Transverse colon (tissue), 4 donors: ENCODE measurements at regions not wholly inside any gene's neighbourhood (a gene's known extent, or its start where the extent isn't known, plus 50 kb on each side); places are given as distances from the start of the nearest gene placed in this dataset.

Experiments
- DNase-seq: peaks from one replicate; pipeline ENCODE4 v3.0.0-alpha.2; 2019
- H3K27ac ChIP-seq, 4 donors: fragments of 200-600 bp; sonication (generic); 2 replicates each; pipeline ENCODE4 v1.5.1; 2016 to 2018; ENCODE audit warnings: inconsistent platforms in 4 of 4
- H3K27me3 ChIP-seq: fragments of 200-600 bp; sonication (generic); 2 replicates; pipeline ENCODE4 v1.5.1; 2017; ENCODE audit warnings: inconsistent platforms
- H3K36me3 ChIP-seq, 4 donors: fragments of 200-600 bp; sonication (generic); 2 replicates each; pipeline ENCODE4 v1.5.1; 2017 to 2019; ENCODE audit warnings: inconsistent platforms in 4 of 4
- H3K4me1 ChIP-seq, 4 donors: fragments of 200-600 bp; sonication (generic); 2 replicates each; pipeline ENCODE4 v1.5.1; 2017 to 2020; ENCODE audit warnings: inconsistent platforms in 4 of 4
- H3K4me3 ChIP-seq, 4 donors: fragments of 200-600 bp; sonication (generic); 1 replicate in 1 of 4; 2 replicates in 3 of 4; pipeline versions ENCODE4 v1.5.1 to v1.6.1; 2017 to 2019; ENCODE audit warnings: inconsistent platforms in 4 of 4
- H3K9me3 ChIP-seq, 2 donors: fragments of 200-600 bp; sonication (generic); 2 replicates each; pipeline ENCODE4 v1.5.1; 2017 to 2019; ENCODE audit warnings: inconsistent platforms in 2 of 2
- CTCF ChIP-seq, 5 experiments: fragments of 200-600 bp in 3 of 5; fragments of 450-650 bp in 2 of 5; sonication (generic) in 3 of 5; IDR thresholded peaks; 1 replicate in 2 of 5; 2 replicates in 3 of 5; pipeline ENCODE4 v1.5.1; 2016 to 2017; ENCODE audit warnings: antibody characterized with exemption in 5 of 5, inconsistent platforms in 3 of 5, mild to moderate bottlenecking in 2 of 5, moderate library complexity in 1 of 5
- EP300 ChIP-seq: sonication (generic); formaldehyde crosslinking; IDR thresholded peaks from one replicate; pipeline ENCODE4 v1.6.1; 2017; ENCODE audit warnings: antibody characterized with exemption, low read depth
- POLR2A ChIP-seq: fragments of 450-650 bp; IDR thresholded peaks from one replicate; pipeline ENCODE4 v1.6.1; 2016; ENCODE audit warnings: antibody characterized with exemption, mild to moderate bottlenecking, moderate library complexity
- POLR2AphosphoS5 ChIP-seq, 3 donors: sonication (generic); formaldehyde crosslinking; IDR thresholded peaks; one replicate each; pipeline ENCODE4 v1.6.1; 2016; ENCODE audit warnings: antibody characterized with exemption in 3 of 3
- WGBS, 2 donors: methylation state at CpG; one replicate each; pipeline ENCODE4 v1.1.5; 2018; ENCODE audit warnings: low coverage in 1 of 2; 5-methylcytosine and 5-hydroxymethylcytosine counted together
- in situ Hi-C, 4 donors: fragments of 200-750 bp; cut with MboI; loops; one replicate each; pipeline versions ENCODE4 v1.15.0 to v1.15.1; 2017; ENCODE audit warnings: low sequenced_read_pairs in 3 of 4, low pct_ligation_motif_present in 1 of 4, low pct_unique_long_range_greater_than_20kb in 1 of 4
- intact Hi-C: fragments of 100-400 bp; cut with DNase I; formaldehyde crosslinking; loops from one replicate; pipeline ENCODE4 v1.15.1; 2023; ENCODE audit warnings: low total_unique reads

- Histone ChIP-seq H3K9me3 (no peaks in the 10 kb centered on the region), H3K27ac (no peak overlapping the region), H3K4me3 (no peak overlapping the region), H3K27me3 (no peaks in the 10 kb centered on the region), H3K36me3 (no peaks in the 10 kb centered on the region), H3K4me1 (no peaks in the 10 kb centered on the region)
- TF ChIP-seq POLR2A (no peak), POLR2AphosphoS5 (IDR thresholded peaks at IDR 0.05) (no peak), EP300 (no peak), CTCF (IDR thresholded peaks at IDR 0.05) (no peak)
- intact Hi-C loops (no loop called here), in situ Hi-C loops (no loop called here)
- DNase-seq: no peak
- WGBS, 2 donors: 56 to 80% methylated on average over 1 of the region's 1 CpG
These were observed 267.1 kb upstream of the EDNRB start for GRCh38 chr13:78185700-78186099.

GRCh38 chr13:78183732-78184131 is 265.1 kb upstream of the EDNRB start:
- Histone ChIP-seq H3K27ac (no peak overlapping the region), H3K4me1 (no peaks in the 10 kb centered on the region), H3K4me3 (no peak overlapping the region), H3K9me3 (no peaks in the 10 kb centered on the region), H3K36me3 (no peaks in the 10 kb centered on the region), H3K27me3 (no peaks in the 10 kb centered on the region)
- no peak for TF ChIP-seq POLR2A
- TF ChIP-seq EP300: no peak
- TF ChIP-seq POLR2AphosphoS5 (IDR thresholded peaks at IDR 0.05): no peak
- no peak for TF ChIP-seq CTCF (IDR thresholded peaks at IDR 0.05)
- no peak for DNase-seq
- in situ Hi-C loops: no loop called here
- 56 to 68% methylated on average over 2 of the region's 2 CpGs for WGBS, 2 donors
- intact Hi-C loops: no loop called here

GRCh38 chr13:78182813-78183212 is 264.2 kb upstream of the EDNRB start:
- 45 to 60% methylated on average over 2 of the region's 2 CpGs for WGBS, 2 donors
- in situ Hi-C loops: no loop called here

GRCh38 chr13:78177306-78177705 is 258.7 kb upstream of the EDNRB start:
- Histone ChIP-seq H3K27me3 (no peaks in the 10 kb centered on the region), H3K4me3 (no peak overlapping the region), H3K9me3 (no peaks in the 10 kb centered on the region), H3K36me3 (no peaks in the 10 kb centered on the region), H3K27ac (no peak overlapping the region), H3K4me1 (no peaks in the 10 kb centered on the region)
- in situ Hi-C loops: no loop called here
- intact Hi-C loops: no loop called here
- WGBS, 2 donors: 80% methylated on average over 1 of the region's 1 CpG; no CpG with 5 or more reads in 1 of the 2 donors
- TF ChIP-seq POLR2AphosphoS5 (IDR thresholded peaks at IDR 0.05) (no peak), POLR2A (no peak), EP300 (no peak), CTCF (IDR thresholded peaks at IDR 0.05) (no peak)
- no peak for DNase-seq

More at GRCh38 chr13:78182813-78183212, 264.2 kb upstream of the EDNRB start:
- TF ChIP-seq POLR2AphosphoS5 (IDR thresholded peaks at IDR 0.05) (no peak), POLR2A (no peak), CTCF (IDR thresholded peaks at IDR 0.05) (no peak), EP300 (no peak)
- Histone ChIP-seq H3K4me1 (no peaks in the 10 kb centered on the region), H3K9me3 (no peaks in the 10 kb centered on the region), H3K4me3 (no peak overlapping the region), H3K27ac (no peak overlapping the region), H3K36me3 (no peaks in the 10 kb centered on the region), H3K27me3 (no peaks in the 10 kb centered on the region)
- DNase-seq: no peak
- intact Hi-C loops: no loop called here
